ENCODE measurements at regions not wholly inside any gene's neighbourhood (a gene's known extent, or its start where the extent isn't known, plus 50 kb on each side); places are given as distances from the start of the nearest gene placed in this dataset.

GRCh38 chr4:135256111-135256510 is 1054.5 kb upstream of the PABPC4L start:
- intact Hi-C loops (cut with DNase I; ENCODE audit: low total_unique reads) = no loop called here
- Histone ChIP-seq H3K36me3 (no peaks in the 10 kb centered on the region), H3K9me3 (no peaks in the 10 kb centered on the region), H3K27me3 (replicated peaks in 1 of 7) (no peaks in the 10 kb centered on the region), H3K4me1 (no peaks in the 10 kb centered on the region), H3K27ac (no peak overlapping the region), H3K4me3 (no peak overlapping the region)
- TF ChIP-seq CTCF (IDR thresholded peaks at IDR 0.05 in 8 of 11, conservative IDR thresholded peaks at IDR 0.05 in 3 of 11) (no peak), POLR2A (IDR thresholded peaks at IDR 0.05) (no peak), POLR2AphosphoS5 (IDR thresholded peaks at IDR 0.05) (no peak)
- DNase-seq = no peak

GRCh38 chr4:135250040-135250439 is 1048.5 kb upstream of the PABPC4L start:
- Histone ChIP-seq H3K36me3 (no peaks in the 10 kb centered on the region), H3K4me3 (no peak overlapping the region), H3K4me1 (no peaks in the 10 kb centered on the region), H3K27me3 (replicated peaks in 1 of 7) (no peaks in the 10 kb centered on the region), H3K9me3 (no peaks in the 10 kb centered on the region), H3K27ac (no peak overlapping the region)
- TF ChIP-seq POLR2A (IDR thresholded peaks at IDR 0.05) (no peak), POLR2AphosphoS5 (IDR thresholded peaks at IDR 0.05) (no peak), CTCF (IDR thresholded peaks at IDR 0.05 in 8 of 11, conservative IDR thresholded peaks at IDR 0.05 in 3 of 11) (no peak)
- intact Hi-C loops (cut with DNase I; ENCODE audit: low total_unique reads) = no loop called here
- WGBS, 5 donors = 24 to 56% (median 48%) methylated on average over 1 of the region's 1 CpG
- no peak for DNase-seq

DNA sequence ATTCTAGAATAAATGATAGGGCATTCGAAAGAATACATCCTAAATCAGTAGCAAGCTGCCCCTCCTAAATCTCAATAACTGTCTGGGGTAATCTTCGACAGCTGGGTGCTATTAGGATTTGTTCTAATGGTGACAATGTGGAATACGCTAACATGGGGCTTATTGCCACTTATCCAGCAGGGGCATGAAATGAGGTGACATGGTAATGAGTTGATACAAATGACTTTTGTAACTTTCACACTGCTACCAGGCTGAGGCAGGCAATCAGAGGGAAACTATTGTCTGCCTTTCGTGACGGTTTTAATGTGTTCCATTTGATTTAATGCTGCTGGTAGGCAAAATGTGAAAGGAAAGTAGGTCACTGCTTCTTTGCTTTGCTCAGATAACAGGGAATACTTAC is 1047.4 kb upstream of the PABPC4L start:
- no peak for DNase-seq
- intact Hi-C loops (cut with DNase I; ENCODE audit: low total_unique reads) = no loop called here
- H3K4me1 ChIP-seq = no peaks in the 10 kb centered on the region
- H3K27me3 ChIP-seq (replicated peaks in 1 of 7) = no peaks in the 10 kb centered on the region
- H3K4me3 ChIP-seq = no peak overlapping the region
- H3K9me3 ChIP-seq = no peaks in the 10 kb centered on the region
- H3K27ac ChIP-seq = no peak overlapping the region
- TF ChIP-seq POLR2AphosphoS5 (IDR thresholded peaks at IDR 0.05) = no peak
- WGBS, 5 donors = 78 to 84% (median 81%) methylated on average over 5 of the region's 5 CpGs
- H3K36me3 ChIP-seq = no peaks in the 10 kb centered on the region

- 48 to 76% (median 70%) methylated on average over 2 of the region's 2 CpGs for WGBS, 5 donors
- no peaks in the 10 kb centered on the region for H3K9me3 ChIP-seq
- DNase-seq = no peak
- H3K27ac ChIP-seq = no peak overlapping the region
- TF ChIP-seq POLR2AphosphoS5 (IDR thresholded peaks at IDR 0.05) (no peak), POLR2A (IDR thresholded peaks at IDR 0.05) (no peak), CTCF (IDR thresholded peaks at IDR 0.05 in 8 of 11, conservative IDR thresholded peaks at IDR 0.05 in 3 of 11) (no peak)
- H3K4me3 ChIP-seq = no peak overlapping the region
- intact Hi-C loops (cut with DNase I; ENCODE audit: low total_unique reads) = no loop called here
- no peaks in the 10 kb centered on the region for H3K36me3 ChIP-seq
- H3K27me3 ChIP-seq (replicated peaks in 1 of 7) = no peaks in the 10 kb centered on the region
- no peaks in the 10 kb centered on the region for H3K4me1 ChIP-seq
Measured at GRCh38 chr4:135244696-135245095, 1043.1 kb upstream of the PABPC4L start.

- H3K27ac ChIP-seq = no peak overlapping the region
- no peaks in the 10 kb centered on the region for H3K36me3 ChIP-seq
- H3K9me3 ChIP-seq = no peaks in the 10 kb centered on the region
- no peak for TF ChIP-seq POLR2AphosphoS5 (IDR thresholded peaks at IDR 0.05)
- no peak for TF ChIP-seq POLR2A (IDR thresholded peaks at IDR 0.05)
- TF ChIP-seq CTCF (IDR thresholded peaks at IDR 0.05 in 8 of 11, conservative IDR thresholded peaks at IDR 0.05 in 3 of 11) = no peak
- no peaks in the 10 kb centered on the region for H3K4me1 ChIP-seq
- 43 to 77% (median 62%) methylated on average over 1 of the region's 1 CpG for WGBS, 5 donors
- no peak for DNase-seq
- no peaks in the 10 kb centered on the region for H3K27me3 ChIP-seq (replicated peaks in 1 of 7)
- intact Hi-C loops (cut with DNase I; ENCODE audit: low total_unique reads) = no loop called here
- no peak overlapping the region for H3K4me3 ChIP-seq
Measured at GRCh38 chr4:135244056-135244455, 1042.5 kb upstream of the PABPC4L start.
